ENCODE measurements at regions not wholly inside any gene's neighbourhood (a gene's known extent, or its start where the extent isn't known, plus 50 kb on each side); places are given as distances from the start of the nearest gene placed in this dataset.

- TF ChIP-seq REST (IDR thresholded peaks at IDR 0.05; ENCODE audit: low read depth) (no peak), EP300 (IDR thresholded peaks at IDR 0.05; ENCODE audit: borderline replicate concordance) (no peak), CEBPB (IDR thresholded peaks at IDR 0.05) (no peak), TAF1 (IDR thresholded peaks at IDR 0.05; ENCODE audit: low read depth) (no peak), YY1 (IDR thresholded peaks at IDR 0.05; ENCODE audit: low read depth) (no peak)
- TF ChIP-seq, protein P1, sequence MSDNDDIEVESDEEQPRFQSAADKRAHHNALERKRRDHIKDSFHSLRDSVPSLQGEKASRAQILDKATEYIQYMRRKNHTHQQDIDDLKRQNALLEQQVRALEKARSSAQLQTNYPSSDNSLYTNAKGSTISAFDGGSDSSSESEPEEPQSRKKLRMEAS (IDR thresholded peaks at IDR 0.05): no peak
These were observed 248.1 kb downstream of the DPY19L2 start for GRCh38 chr12:63420206-63420644.
